ENCODE measurements at regions not wholly inside any gene's neighbourhood (a gene's known extent, or its start where the extent isn't known, plus 50 kb on each side); places are given as distances from the start of the nearest gene placed in this dataset.

DNA sequence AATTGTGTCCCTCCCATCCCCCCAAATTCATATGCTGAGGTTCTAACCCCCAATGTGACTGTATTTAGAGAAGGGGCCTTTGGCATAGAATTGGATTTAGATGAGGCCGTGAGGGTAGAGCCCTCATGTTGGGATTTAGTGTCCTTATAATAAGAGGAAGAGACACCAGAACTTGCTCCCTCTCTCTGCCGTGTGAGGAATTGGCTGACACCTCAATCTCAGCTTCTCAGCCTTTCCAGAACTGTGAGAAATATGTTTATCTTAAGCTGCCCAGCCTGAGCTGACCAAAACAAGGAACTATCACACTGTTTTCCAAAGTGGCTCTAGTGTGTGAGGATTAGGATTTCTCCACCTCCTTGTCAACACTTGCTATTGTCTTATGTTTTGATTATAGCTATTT is 400.0 kb upstream of the FZD8 start:
- Histone ChIP-seq H3K27ac (ENCODE audit: low read length) (no peak overlapping the region), H3K27me3 (ENCODE audit: control insufficient read depth, insufficient read depth, low read length) (no peaks in the 10 kb centered on the region), H3K36me3 (ENCODE audit: control insufficient read depth, insufficient read depth, low read length) (no peaks in the 10 kb centered on the region), H3K9me3 (ENCODE audit: control insufficient read depth, insufficient read depth, low read length) (no peaks in the 10 kb centered on the region; the same call in 1 of the 2 replicates), H3K4me3 (ENCODE audit: low read length) (no peak overlapping the region), H3K4me1 (ENCODE audit: control insufficient read depth, insufficient read depth, low read length) (no peaks in the 10 kb centered on the region)
- WGBS (ENCODE audit: insufficient coverage, insufficient read length) = no CpG with 5 or more reads among the region's 2 CpGs
- DNase-seq (ENCODE audit: low read depth, low spot score) = no peak

DNA sequence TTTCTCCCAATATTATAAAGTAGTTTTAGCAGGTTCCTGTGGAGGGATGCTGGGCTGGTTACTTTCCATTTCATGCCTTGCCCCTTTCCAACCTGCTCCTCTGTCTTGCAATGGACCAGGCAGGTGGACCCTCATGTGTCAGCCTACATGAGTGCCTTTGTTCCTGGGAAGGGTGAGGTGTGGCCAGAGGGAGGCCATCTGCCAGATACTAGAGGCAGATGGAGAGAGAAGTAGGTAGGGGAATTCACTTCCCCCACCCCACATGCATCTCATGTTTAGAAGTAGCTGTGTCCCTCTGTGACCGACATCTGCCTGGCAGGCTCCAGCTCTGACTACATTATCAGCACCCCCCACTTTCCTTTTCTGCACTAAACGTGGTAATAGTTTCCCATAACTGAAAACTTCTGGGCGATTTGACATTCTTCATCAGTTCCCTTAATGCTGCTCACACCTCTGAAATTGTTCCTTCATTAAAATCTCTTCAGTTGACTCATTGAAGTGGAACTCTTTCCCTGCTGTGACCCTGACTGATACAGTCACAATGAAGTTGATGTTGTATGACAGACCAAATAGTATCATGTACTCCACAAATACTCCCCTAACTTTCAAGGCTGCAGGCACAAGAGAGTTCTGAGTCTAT is 396.3 kb upstream of the FZD8 start:
- H3K36me3 ChIP-seq (ENCODE audit: control insufficient read depth, insufficient read depth, low read length) = no peaks in the 10 kb centered on the region
- WGBS (ENCODE audit: insufficient coverage, insufficient read length) = no CpG with 5 or more reads among the region's 3 CpGs
- DNase-seq (ENCODE audit: low read depth, low spot score) = no peak

DNA sequence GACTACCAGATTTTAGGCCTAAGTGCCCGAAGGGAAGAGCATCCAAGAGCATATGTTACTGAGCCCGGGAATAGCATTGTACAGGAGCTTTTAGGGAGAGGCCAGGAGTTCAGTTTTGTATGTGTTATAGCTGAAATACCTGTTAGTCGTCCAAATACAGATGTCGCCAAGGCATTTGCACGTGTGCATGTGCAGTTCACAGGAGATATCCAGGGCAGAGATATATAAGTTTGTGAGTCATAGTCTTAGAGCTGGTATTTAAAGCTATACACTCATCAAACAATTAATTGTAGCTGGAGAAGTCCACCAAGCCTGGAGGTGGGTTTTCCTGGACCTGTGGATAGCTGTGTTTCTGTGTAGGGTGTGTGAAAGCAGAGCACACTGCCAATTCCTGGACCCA is 394.0 kb upstream of the FZD8 start:
- H3K27ac ChIP-seq (ENCODE audit: low read length) = no peak overlapping the region
- no CpG with 5 or more reads among the region's 5 CpGs for WGBS (ENCODE audit: insufficient coverage, insufficient read length)
- no peaks in the 10 kb centered on the region for H3K4me1 ChIP-seq (ENCODE audit: control insufficient read depth, insufficient read depth, low read length)
- H3K27me3 ChIP-seq (ENCODE audit: control insufficient read depth, insufficient read depth, low read length) = no peaks in the 10 kb centered on the region
- H3K36me3 ChIP-seq (ENCODE audit: control insufficient read depth, insufficient read depth, low read length) = no peaks in the 10 kb centered on the region
- no peak overlapping the region for H3K4me3 ChIP-seq (ENCODE audit: low read length)
- no peak for DNase-seq (ENCODE audit: low read depth, low spot score)
- no peaks in the 10 kb centered on the region; the same call in 1 of the 2 replicates for H3K9me3 ChIP-seq (ENCODE audit: control insufficient read depth, insufficient read depth, low read length)

More for the DNA sequence above, 396.3 kb upstream of the FZD8 start:
- Histone ChIP-seq H3K4me1 (ENCODE audit: control insufficient read depth, insufficient read depth, low read length) (no peaks in the 10 kb centered on the region), H3K27ac (ENCODE audit: low read length) (no peak overlapping the region), H3K4me3 (ENCODE audit: low read length) (no peak overlapping the region), H3K9me3 (ENCODE audit: control insufficient read depth, insufficient read depth, low read length) (no peaks in the 10 kb centered on the region; the same call in 1 of the 2 replicates), H3K27me3 (ENCODE audit: control insufficient read depth, insufficient read depth, low read length) (no peaks in the 10 kb centered on the region)

DNA sequence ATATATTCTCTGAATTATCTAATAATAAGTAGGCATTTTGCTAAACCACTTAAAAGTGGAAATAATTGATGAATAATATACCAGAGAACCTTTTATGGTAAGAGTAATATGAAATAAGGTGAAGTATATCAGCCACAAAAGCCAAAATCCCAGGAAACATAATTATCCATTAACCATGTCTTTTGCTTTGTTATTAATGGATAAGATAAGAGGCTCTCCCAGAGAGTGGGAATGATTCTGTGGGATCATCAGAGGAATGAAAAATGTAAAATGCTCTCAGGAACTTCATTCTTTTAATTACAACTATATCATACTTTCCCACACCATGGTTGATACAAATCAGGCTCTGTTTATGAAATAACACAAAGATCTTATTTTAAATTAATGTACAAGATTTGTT is 391.7 kb upstream of the FZD8 start:
- H3K9me3 ChIP-seq (ENCODE audit: control insufficient read depth, insufficient read depth, low read length) = no peaks in the 10 kb centered on the region; the same call in 1 of the 2 replicates
- H3K27ac ChIP-seq (ENCODE audit: low read length) = no peak overlapping the region
- no peak overlapping the region for H3K4me3 ChIP-seq (ENCODE audit: low read length)
- no peaks in the 10 kb centered on the region for H3K36me3 ChIP-seq (ENCODE audit: control insufficient read depth, insufficient read depth, low read length)
- no peaks in the 10 kb centered on the region for H3K27me3 ChIP-seq (ENCODE audit: control insufficient read depth, insufficient read depth, low read length)
- no peak for DNase-seq (ENCODE audit: low read depth, low spot score)
- H3K4me1 ChIP-seq (ENCODE audit: control insufficient read depth, insufficient read depth, low read length) = no peaks in the 10 kb centered on the region

DNA sequence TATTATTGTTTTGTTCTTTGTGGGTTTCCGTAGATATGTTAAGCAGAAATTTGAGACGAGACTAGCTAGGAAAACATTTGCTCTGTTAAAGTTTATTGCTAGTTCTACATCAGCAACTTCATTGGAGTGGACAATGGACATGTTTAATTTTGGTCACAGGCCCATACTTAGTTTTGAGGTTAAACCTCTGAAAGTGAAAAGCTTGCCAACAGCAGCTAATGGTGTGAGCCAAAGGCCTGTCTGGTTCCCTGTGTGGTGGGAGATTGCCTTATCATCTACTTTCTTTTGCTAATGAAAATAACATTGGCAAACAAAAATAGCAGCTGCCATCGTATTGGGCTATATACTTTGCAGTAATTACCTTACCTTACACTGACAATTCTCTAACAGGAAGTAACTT is 388.4 kb upstream of the FZD8 start:
- H3K4me3 ChIP-seq (ENCODE audit: low read length) = no peak overlapping the region
- H3K9me3 ChIP-seq (ENCODE audit: control insufficient read depth, insufficient read depth, low read length) = no peaks in the 10 kb centered on the region; the same call in 1 of the 2 replicates
- DNase-seq (ENCODE audit: low read depth, low spot score) = no peak
- no peak overlapping the region for H3K27ac ChIP-seq (ENCODE audit: low read length)
- H3K4me1 ChIP-seq (ENCODE audit: control insufficient read depth, insufficient read depth, low read length) = no peaks in the 10 kb centered on the region
- no peaks in the 10 kb centered on the region for H3K36me3 ChIP-seq (ENCODE audit: control insufficient read depth, insufficient read depth, low read length)
- no peaks in the 10 kb centered on the region for H3K27me3 ChIP-seq (ENCODE audit: control insufficient read depth, insufficient read depth, low read length)
- no CpG with 5 or more reads among the region's 3 CpGs for WGBS (ENCODE audit: insufficient coverage, insufficient read length)

DNA sequence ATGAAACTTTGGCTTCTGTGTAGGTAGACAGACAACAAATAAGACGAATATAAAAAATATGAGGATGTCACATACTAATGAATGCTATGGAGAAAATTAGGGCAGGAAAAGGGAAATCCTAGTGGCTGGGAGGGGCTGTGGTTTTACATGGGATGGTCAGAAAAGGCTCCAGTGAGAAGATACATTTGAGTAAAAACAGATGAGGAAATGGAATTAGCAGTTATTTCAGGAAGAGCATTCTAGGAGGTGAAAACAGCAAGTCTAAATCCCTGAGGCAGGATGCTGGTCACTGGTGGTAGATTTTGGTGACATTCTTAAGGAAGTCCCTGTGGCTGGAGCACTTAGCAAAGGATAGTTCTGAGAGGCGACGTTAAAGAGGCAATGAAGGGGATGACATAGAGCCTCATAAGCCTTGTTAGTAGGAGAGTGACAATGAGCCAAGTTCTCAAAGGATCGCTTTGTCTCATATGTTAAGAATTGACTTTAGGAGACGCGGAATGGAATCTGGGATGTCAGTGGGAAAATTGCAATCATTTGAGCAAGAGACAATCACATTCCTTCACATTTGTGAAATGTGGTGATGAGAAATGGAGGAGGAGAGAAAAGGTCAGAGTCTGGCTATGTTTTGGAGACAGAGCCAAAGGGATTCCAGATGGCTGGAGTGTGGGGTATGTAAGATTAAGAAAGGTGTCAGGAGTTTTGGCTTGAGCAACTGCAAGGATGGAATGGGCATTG is 384.7 kb upstream of the FZD8 start:
- H3K27me3 ChIP-seq (ENCODE audit: control insufficient read depth, insufficient read depth, low read length) = no peaks in the 10 kb centered on the region
- no peak for DNase-seq (ENCODE audit: low read depth, low spot score)
- no peak overlapping the region for H3K4me3 ChIP-seq (ENCODE audit: low read length)
- H3K27ac ChIP-seq (ENCODE audit: low read length) = no peak overlapping the region
- H3K4me1 ChIP-seq (ENCODE audit: control insufficient read depth, insufficient read depth, low read length) = no peaks in the 10 kb centered on the region
- no peaks in the 10 kb centered on the region for H3K36me3 ChIP-seq (ENCODE audit: control insufficient read depth, insufficient read depth, low read length)
- no peaks in the 10 kb centered on the region for H3K9me3 ChIP-seq (ENCODE audit: control insufficient read depth, insufficient read depth, low read length)
- no CpG with 5 or more reads among the region's 6 CpGs for WGBS (ENCODE audit: insufficient coverage, insufficient read length)

DNA sequence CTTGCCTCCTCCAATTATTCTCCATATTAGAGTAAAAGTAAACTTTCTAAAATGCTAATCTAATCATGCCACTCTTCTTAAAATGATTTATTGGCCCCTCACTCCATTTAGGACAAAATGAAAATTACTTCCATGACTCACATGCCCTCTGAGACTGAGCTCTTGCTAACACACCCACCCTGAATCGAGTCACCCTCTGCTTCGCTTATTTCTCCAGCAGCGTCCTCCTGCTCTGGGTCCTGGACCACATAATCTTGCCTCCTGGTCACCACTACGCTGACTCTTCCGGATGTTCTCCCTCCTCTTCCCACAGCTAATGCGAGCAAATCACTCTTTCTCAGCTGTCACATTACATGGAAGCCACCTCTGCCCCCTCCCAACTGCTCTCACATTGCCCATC is 384.0 kb upstream of the FZD8 start:
- no peaks in the 10 kb centered on the region for H3K36me3 ChIP-seq (ENCODE audit: control insufficient read depth, insufficient read depth, low read length)
- no peaks in the 10 kb centered on the region for H3K4me1 ChIP-seq (ENCODE audit: control insufficient read depth, insufficient read depth, low read length)
- no peak overlapping the region for H3K4me3 ChIP-seq (ENCODE audit: low read length)
- H3K9me3 ChIP-seq (ENCODE audit: control insufficient read depth, insufficient read depth, low read length) = no peaks in the 10 kb centered on the region
- no CpG with 5 or more reads among the region's 6 CpGs for WGBS (ENCODE audit: insufficient coverage, insufficient read length)
- no peak for DNase-seq (ENCODE audit: low read depth, low spot score)
- H3K27ac ChIP-seq (ENCODE audit: low read length) = no peak overlapping the region
- no peaks in the 10 kb centered on the region for H3K27me3 ChIP-seq (ENCODE audit: control insufficient read depth, insufficient read depth, low read length)

DNA sequence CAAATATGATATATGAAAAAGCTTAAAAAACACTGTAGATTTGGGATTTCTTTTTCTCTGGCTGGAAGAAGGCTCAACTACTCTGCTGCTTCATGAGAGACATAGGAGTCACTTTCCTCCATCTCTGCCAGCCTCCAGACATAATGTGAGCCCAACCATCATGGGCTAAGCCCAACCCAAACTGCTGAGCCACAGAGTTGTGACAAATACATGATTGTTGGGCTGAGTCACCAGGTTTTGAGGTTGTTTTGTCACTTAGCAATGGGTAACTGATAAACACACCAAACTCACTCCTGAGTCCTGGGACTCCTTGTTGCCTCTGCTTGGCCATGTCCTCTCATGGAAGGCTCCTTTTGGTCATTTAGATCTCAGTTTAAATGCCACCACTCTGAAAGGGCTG is 381.8 kb upstream of the FZD8 start:
- H3K27me3 ChIP-seq (ENCODE audit: control insufficient read depth, insufficient read depth, low read length) = no peaks in the 10 kb centered on the region
- H3K36me3 ChIP-seq (ENCODE audit: control insufficient read depth, insufficient read depth, low read length) = no peaks in the 10 kb centered on the region
- no peaks in the 10 kb centered on the region for H3K4me1 ChIP-seq (ENCODE audit: control insufficient read depth, insufficient read depth, low read length)
- DNase-seq (ENCODE audit: low read depth, low spot score) = no peak
- no peak overlapping the region for H3K27ac ChIP-seq (ENCODE audit: low read length)
- H3K4me3 ChIP-seq (ENCODE audit: low read length) = no peak overlapping the region
- H3K9me3 ChIP-seq (ENCODE audit: control insufficient read depth, insufficient read depth, low read length) = no peaks in the 10 kb centered on the region

DNA sequence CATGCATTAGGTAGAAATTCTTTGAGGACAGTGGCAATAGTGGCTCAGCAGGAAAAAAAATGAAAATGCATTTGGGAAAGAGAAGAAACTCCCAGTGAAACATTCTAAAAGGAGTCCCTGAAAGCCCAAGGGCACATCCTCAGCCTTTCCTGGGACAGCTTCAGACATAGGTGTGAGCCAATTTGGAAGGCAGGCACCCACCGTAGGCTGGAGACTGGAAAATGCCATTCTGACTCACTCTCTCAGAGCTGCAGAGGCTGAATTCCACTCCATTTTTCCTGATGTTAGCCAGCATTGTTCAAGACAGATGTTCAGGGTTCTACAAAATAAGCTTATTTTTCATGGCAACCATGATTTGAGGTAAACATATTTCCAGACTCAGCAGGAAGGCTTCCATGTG is 379.0 kb upstream of the FZD8 start:
- H3K4me1 ChIP-seq (ENCODE audit: control insufficient read depth, insufficient read depth, low read length) = no peaks in the 10 kb centered on the region
- H3K36me3 ChIP-seq (ENCODE audit: control insufficient read depth, insufficient read depth, low read length) = no peaks in the 10 kb centered on the region
- H3K27me3 ChIP-seq (ENCODE audit: control insufficient read depth, insufficient read depth, low read length) = no peaks in the 10 kb centered on the region
- no peak overlapping the region for H3K4me3 ChIP-seq (ENCODE audit: low read length)
- WGBS (ENCODE audit: insufficient coverage, insufficient read length) = no CpG with 5 or more reads among the region's 1 CpG
- no peak overlapping the region for H3K27ac ChIP-seq (ENCODE audit: low read length)
- no peaks in the 10 kb centered on the region for H3K9me3 ChIP-seq (ENCODE audit: control insufficient read depth, insufficient read depth, low read length)
- DNase-seq (ENCODE audit: low read depth, low spot score) = no peak

DNA sequence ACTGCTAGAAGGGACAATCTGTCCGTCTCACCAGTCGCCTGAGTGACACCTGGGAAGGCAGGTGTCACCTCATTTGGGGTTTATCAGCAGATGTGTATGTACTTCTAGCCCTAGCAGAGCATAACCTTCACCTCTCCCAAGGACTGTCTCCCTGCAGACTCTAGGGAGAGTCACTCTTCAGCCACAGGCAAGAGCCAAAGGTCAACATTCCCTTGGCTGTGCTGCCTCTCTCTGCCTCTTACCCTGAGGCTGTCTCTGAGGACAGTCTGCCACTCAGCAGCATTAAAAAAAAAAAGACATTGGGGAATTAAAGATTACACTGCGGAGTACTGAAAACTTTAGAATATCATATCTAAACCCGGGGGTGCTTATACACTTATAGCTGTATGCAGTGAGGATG is 377.7 kb upstream of the FZD8 start:
- Histone ChIP-seq H3K4me1 (ENCODE audit: control insufficient read depth, insufficient read depth, low read length) (no peaks in the 10 kb centered on the region), H3K27ac (ENCODE audit: low read length) (no peak overlapping the region), H3K27me3 (ENCODE audit: control insufficient read depth, insufficient read depth, low read length) (no peaks in the 10 kb centered on the region), H3K9me3 (ENCODE audit: control insufficient read depth, insufficient read depth, low read length) (no peaks in the 10 kb centered on the region), H3K36me3 (ENCODE audit: control insufficient read depth, insufficient read depth, low read length) (no peaks in the 10 kb centered on the region), H3K4me3 (ENCODE audit: low read length) (no peak overlapping the region)
- DNase-seq (ENCODE audit: low read depth, low spot score) = no peak
- no CpG with 5 or more reads among the region's 4 CpGs for WGBS (ENCODE audit: insufficient coverage, insufficient read length)

DNA sequence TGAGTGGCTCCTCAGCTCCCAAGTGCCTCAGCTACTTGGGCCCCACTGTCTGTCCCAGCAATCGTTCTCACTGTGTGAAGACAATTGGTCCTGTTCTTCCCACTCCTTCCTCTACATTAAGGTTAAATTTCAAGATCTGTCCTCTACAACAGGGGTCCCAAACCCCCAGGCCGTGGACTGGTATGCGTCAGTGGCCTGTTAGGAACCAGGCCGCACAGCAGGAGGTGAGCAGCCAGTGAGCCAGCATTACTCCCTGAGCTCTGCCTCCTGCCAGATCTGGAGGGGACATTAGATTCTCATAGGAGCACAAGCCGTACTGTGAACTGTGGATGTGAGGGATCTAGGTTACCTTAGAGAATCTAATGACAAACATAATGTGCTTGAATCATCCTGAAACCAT is 376.9 kb upstream of the FZD8 start:
- no peaks in the 10 kb centered on the region for H3K27me3 ChIP-seq (ENCODE audit: control insufficient read depth, insufficient read depth, low read length)
- H3K4me1 ChIP-seq (ENCODE audit: control insufficient read depth, insufficient read depth, low read length) = no peaks in the 10 kb centered on the region
- no peak overlapping the region for H3K4me3 ChIP-seq (ENCODE audit: low read length)
- H3K36me3 ChIP-seq (ENCODE audit: control insufficient read depth, insufficient read depth, low read length) = no peaks in the 10 kb centered on the region
- no CpG with 5 or more reads among the region's 5 CpGs for WGBS (ENCODE audit: insufficient coverage, insufficient read length)
- 0 out of 2 replicates have a peak, but pooled peaks cover 2% of the 10 kb centered on the region for H3K9me3 ChIP-seq (ENCODE audit: control insufficient read depth, insufficient read depth, low read length)
- no peak overlapping the region for H3K27ac ChIP-seq (ENCODE audit: low read length)
- DNase-seq (ENCODE audit: low read depth, low spot score) = no peak

Measured in iPS DF 6.9 (cell line).